ENCODE measurements at regions not wholly inside any gene's neighbourhood (a gene's known extent, or its start where the extent isn't known, plus 50 kb on each side); places are given as distances from the start of the nearest gene placed in this dataset.

DNA sequence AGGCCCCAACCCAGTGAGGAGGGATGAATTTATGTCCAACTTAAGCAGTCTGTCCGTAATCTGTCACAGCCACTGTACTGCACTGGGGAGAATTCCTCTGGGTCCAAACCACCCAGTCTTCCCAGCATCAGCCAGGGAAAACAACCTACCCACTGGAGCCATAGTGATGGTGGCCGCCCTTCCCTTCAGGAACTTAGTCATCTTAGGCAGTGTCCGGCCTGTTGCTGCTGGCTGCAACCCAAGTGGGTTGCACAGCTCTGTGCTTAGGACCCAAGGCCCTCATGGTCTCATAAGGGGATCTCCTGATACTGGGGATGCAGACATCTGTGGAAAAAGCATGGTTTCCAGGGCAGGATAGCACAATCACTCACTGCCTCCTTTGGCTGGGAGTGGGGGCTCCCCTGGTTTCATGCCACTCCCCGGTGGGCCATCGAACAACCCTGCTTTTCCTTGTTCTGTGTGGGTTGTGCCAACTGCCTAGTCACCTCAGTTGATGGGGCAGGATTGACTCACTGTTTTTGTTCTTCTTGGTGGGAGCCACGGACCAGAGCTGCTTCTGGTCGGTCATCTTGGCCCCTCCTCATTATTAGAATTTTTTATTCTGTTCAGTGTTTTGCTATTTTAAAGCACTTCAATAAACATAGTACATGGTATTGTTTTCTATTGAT is 591.9 kb downstream of the DOK5 start:
- TF ChIP-seq YY1 (IDR thresholded peaks at IDR 0.05; ENCODE audit: insufficient read depth, insufficient read length) (no peak), SUZ12 (IDR thresholded peaks at IDR 0.05; ENCODE audit: extremely low read depth, insufficient read depth, insufficient read length) (no peak), ZNF274 (IDR thresholded peaks at IDR 0.05; ENCODE audit: low read depth, low read length) (no peak)
